ENCODE measurements at regions not wholly inside any gene's neighbourhood (a gene's known extent, or its start where the extent isn't known, plus 50 kb on each side); places are given as distances from the start of the nearest gene placed in this dataset.
"Not testable (repeated sequence)": the region's sequence is repeated elsewhere in the genome, so short reads cannot be mapped to it uniquely, and the experiment has no call there.

DNA sequence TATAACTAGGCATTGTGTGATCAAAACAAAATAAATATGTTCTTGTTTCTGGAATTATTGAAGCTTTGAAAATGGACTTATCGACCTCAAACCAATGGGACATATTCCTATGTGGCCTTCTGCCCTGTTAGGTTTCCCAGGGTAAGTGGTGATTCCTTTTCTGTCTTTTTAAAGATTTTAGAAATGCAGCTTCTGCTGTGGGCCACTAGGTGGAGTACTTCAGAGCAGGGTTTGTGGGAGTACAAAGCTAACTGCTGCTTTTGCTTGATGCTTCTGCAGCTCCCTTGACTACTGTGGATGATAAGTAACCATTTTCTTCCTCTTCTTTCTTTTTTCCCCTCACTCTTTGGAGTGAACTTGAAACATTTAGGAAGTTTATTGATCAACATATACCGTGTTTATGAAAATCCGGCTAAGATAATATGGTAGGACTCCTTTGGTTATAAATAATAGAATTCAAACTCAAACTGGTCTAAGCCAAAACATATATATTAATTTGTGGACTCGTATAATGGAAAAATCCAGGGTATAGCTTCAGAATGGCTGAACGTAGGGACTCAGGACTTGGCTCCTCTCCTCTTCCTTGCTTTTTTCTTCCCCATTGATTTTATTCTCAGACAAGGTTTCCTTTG is 1737.7 kb upstream of the DEFB115 start:
- TF ChIP-seq, protein P1, sequence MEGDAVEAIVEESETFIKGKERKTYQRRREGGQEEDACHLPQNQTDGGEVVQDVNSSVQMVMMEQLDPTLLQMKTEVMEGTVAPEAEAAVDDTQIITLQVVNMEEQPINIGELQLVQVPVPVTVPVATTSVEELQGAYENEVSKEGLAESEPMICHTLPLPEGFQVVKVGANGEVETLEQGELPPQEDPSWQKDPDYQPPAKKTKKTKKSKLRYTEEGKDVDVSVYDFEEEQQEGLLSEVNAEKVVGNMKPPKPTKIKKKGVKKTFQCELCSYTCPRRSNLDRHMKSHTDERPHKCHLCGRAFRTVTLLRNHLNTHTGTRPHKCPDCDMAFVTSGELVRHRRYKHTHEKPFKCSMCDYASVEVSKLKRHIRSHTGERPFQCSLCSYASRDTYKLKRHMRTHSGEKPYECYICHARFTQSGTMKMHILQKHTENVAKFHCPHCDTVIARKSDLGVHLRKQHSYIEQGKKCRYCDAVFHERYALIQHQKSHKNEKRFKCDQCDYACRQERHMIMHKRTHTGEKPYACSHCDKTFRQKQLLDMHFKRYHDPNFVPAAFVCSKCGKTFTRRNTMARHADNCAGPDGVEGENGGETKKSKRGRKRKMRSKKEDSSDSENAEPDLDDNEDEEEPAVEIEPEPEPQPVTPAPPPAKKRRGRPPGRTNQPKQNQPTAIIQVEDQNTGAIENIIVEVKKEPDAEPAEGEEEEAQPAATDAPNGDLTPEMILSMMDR (IDR thresholded peaks at IDR 0.05): peak; percentile 10
- ATAC-seq; H3K27me3 Mint-ChIP-seq; H3K36me3 Mint-ChIP-seq (ENCODE audit: low read depth); DNase-seq; H3K9me3 Mint-ChIP-seq; POLR2A ChIA-PET; CTCF ChIA-PET; H3K4me1 Mint-ChIP-seq (ENCODE audit: low read depth); H3K4me3 Mint-ChIP-seq; H3K27ac Mint-ChIP-seq; intact Hi-C loops (cut with micrococcal nuclease): not testable (repeated sequence)

DNA sequence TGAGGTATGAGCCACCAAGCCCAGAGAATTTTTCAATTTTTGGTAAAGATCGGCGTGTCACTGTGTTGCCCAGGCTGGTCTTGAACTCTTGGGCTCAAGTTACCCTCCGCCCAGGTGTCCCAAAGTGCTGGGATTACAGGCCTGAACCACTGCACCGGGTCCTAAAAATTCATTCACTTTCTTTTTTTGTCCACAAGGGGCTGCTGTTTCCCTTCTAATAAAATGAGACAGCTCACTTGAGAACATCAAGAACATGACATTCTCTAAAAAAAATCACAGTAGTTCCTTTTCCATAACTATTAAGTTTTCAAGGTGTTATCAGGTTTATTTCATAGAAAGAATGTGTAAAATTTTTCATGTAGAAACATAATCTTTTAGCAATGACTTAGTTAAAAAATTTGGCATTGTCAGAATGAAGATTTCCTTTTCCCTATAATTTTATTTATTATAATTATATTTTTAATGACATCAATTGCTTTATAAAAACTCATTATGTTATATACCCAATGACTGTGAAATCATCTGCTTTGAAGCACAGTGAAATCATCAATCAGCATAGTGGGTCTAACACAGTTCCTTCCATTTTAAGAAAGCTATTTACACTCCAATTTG is 1723.8 kb upstream of the DEFB115 start:
- H3K9me3 Mint-ChIP-seq; H3K27ac Mint-ChIP-seq; H3K27me3 Mint-ChIP-seq; H3K4me1 Mint-ChIP-seq (ENCODE audit: low read depth); H3K4me3 Mint-ChIP-seq; CTCF ChIA-PET; H3K36me3 Mint-ChIP-seq (ENCODE audit: low read depth); intact Hi-C loops (cut with micrococcal nuclease); POLR2A ChIA-PET; ATAC-seq: not testable (repeated sequence)
- DNase-seq: peak; percentile 0

DNA sequence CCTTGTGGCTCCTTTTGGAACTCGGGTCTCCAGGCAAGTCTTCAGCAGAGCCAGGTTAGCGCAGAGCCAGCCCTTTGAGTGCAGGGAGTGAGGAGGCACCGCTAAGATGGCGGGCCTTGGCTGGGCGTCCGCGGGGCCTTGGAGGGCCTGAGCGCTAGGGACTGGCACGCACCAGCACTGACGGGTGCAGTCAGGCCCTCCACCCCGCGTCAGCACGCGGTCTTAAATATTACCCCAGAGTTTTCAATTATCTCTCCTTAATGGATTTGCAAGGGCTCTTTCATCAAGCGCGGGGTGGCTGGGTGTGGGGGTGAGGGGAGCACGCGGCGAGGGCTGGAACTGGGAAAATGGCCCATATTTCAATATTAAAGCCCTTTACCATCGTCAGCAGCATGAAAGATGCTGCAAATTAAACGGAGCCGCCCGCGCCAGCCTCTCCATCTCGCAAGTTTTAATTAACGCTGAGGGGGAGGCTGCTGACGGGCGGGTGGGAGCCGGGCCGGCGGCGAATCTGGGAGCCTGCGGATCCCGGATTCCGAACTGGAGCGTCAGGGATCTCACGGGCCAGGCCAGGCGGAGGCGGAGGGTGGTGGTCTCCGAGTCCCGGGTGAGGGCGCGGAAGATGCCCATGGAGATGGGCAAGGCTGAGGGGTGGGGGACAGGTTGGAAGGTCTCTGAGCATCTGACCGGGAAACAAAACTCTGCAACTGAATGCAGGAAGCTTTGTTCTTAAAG is 1690.4 kb upstream of the DEFB115 start:
- intact Hi-C loops (cut with micrococcal nuclease); H3K27ac Mint-ChIP-seq; H3K4me1 Mint-ChIP-seq (ENCODE audit: low read depth); H3K27me3 Mint-ChIP-seq; H3K4me3 Mint-ChIP-seq; DNase-seq; POLR2A ChIA-PET; CTCF ChIA-PET; H3K9me3 Mint-ChIP-seq; ATAC-seq; H3K36me3 Mint-ChIP-seq (ENCODE audit: low read depth): not testable (repeated sequence)

DNA sequence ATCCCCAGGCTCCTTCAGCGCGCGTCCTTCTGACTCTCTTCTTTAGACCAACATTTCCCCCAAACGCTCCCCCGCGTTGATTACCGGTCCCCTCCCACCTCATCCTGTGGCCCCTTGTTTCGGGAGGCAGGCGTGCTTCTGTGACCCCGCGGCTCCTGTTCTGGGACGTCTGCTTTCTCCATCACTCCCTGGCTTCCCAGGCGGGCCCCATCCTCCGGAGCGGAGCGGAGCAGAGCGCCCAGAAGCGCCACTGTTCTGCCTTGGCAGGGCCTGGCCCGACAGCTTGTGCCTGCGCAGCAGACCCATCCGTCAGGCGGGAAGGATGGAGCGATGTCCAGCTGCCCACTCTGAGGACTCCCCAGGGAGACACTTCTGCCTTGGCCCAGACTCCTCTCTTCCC is 1689.8 kb upstream of the DEFB115 start:
- DNase-seq; H3K4me1 Mint-ChIP-seq (ENCODE audit: low read depth); intact Hi-C loops (cut with micrococcal nuclease); POLR2A ChIA-PET; ATAC-seq; H3K36me3 Mint-ChIP-seq (ENCODE audit: low read depth); H3K27me3 Mint-ChIP-seq; H3K9me3 Mint-ChIP-seq; CTCF ChIA-PET; H3K4me3 Mint-ChIP-seq; H3K27ac Mint-ChIP-seq: not testable (repeated sequence)

DNA sequence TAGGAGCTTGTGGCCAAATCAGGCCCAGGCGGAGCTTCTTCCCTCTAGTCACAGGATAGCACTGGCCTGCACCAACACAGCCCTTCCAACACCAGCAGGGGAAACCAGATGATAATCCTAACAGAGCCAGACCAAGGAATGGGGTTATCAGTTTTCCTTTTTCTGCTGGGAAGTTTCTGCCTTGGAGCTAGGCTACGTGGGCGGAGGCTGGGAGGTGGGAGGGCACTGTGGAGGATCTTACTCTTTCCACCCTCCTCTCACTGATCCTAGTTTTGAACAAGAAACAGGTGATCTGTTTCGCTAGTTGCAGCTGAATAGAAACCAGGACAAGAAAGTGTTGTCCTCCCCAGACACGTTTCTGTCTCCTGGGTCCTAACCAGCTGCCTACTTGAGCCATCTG is 1687.3 kb upstream of the DEFB115 start:
- ATAC-seq; H3K27ac Mint-ChIP-seq; intact Hi-C loops (cut with micrococcal nuclease); H3K4me1 Mint-ChIP-seq (ENCODE audit: low read depth); H3K36me3 Mint-ChIP-seq (ENCODE audit: low read depth); CTCF ChIA-PET; H3K9me3 Mint-ChIP-seq; POLR2A ChIA-PET; DNase-seq; H3K4me3 Mint-ChIP-seq; H3K27me3 Mint-ChIP-seq: not testable (repeated sequence)

DNA sequence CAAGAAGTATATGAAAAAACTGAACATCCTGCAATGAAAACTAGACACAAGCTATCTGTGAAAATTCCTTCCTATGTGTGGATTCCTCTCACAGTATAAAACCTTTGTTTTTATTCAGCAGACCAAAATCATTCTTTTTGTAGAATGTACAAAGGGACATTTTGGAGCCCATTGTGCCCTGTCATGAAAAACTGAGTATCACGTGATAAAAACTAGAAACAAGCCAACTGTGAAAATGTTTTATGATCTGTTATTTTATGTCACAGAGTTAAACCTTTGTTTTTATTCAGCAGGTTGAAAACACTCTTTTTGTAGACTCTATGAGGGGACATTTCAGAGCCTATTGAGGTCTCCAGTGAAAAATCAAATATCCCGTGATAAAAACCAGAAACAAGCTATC is 1667.9 kb upstream of the DEFB115 start:
- H3K4me3 Mint-ChIP-seq; DNase-seq; H3K9me3 Mint-ChIP-seq; POLR2A ChIA-PET; H3K36me3 Mint-ChIP-seq (ENCODE audit: low read depth); H3K4me1 Mint-ChIP-seq (ENCODE audit: low read depth); H3K27me3 Mint-ChIP-seq; H3K27ac Mint-ChIP-seq; intact Hi-C loops (cut with micrococcal nuclease); ATAC-seq; CTCF ChIA-PET: not testable (repeated sequence)

DNA sequence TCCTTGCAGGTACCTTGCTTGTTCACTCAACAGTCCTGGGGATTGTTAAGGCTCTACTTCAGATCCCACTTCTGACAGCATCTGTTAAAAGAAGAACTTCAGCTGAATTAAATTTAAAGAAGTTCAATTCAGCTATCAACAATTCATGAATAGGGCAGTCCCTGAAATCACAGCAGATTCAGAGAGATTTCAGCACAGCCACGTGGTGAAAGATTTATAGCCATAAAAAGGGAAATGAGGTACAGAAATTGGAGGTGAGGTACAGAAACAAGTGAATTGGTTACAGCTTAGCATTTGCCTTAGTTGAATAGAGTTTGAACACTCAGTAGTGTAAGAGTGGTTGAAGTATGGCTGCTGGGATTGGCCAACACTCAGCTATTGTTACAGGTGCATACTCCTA is 1653.3 kb upstream of the DEFB115 start:
- H3K4me3 Mint-ChIP-seq; H3K27me3 Mint-ChIP-seq; CTCF ChIA-PET; DNase-seq; POLR2A ChIA-PET; H3K4me1 Mint-ChIP-seq (ENCODE audit: low read depth); H3K36me3 Mint-ChIP-seq (ENCODE audit: low read depth); H3K9me3 Mint-ChIP-seq; H3K27ac Mint-ChIP-seq; ATAC-seq; intact Hi-C loops (cut with micrococcal nuclease): not testable (repeated sequence)

DNA sequence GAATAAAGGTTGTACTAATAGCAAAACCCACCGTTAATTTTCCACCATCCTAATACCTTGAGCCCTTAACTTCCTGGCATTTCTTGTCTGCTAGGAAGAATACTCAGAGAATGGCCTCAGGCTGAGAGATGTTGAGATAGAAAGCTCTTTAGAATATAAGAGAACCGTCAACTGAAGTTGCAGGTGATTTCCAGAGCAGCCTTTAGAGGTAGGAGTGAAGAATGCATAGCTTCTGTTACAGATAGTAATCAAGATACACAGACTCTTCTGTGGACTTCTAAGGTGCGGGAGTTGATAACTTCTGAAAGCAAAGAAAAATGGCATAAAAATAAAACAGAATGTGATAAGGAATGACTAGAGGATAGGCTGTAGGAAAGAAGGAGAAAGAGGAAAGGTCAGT is 1651.3 kb upstream of the DEFB115 start:
- not testable (repeated sequence) for ATAC-seq; H3K36me3 Mint-ChIP-seq (ENCODE audit: low read depth); H3K4me3 Mint-ChIP-seq

DNA sequence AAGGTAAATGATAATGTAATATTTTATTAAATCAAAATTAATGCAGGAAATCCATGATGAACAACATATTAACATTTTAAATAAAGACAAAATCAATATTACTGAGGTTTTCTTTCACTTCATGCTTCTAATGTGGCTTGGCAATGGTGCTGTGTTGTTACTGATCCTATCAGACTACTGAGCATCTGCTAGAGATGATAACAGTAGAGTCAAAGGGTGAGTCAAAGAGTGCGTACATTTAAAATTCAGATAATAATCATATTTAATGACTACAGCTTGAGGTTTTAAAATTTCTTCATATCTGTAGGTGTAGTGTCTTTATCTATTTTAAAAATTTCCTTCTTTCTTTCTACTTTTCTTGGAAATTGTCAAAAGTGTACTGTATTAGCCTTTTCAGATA is 1628.1 kb upstream of the DEFB115 start:
- CTCF ChIA-PET; intact Hi-C loops (cut with micrococcal nuclease); ATAC-seq; H3K27me3 Mint-ChIP-seq; POLR2A ChIA-PET; H3K36me3 Mint-ChIP-seq (ENCODE audit: low read depth); H3K27ac Mint-ChIP-seq; DNase-seq; H3K4me3 Mint-ChIP-seq; H3K4me1 Mint-ChIP-seq (ENCODE audit: low read depth); H3K9me3 Mint-ChIP-seq: not testable (repeated sequence)

More for the DNA sequence above, 1651.3 kb upstream of the DEFB115 start:
- H3K27ac Mint-ChIP-seq; H3K4me1 Mint-ChIP-seq (ENCODE audit: low read depth); intact Hi-C loops (cut with micrococcal nuclease); H3K9me3 Mint-ChIP-seq; CTCF ChIA-PET; POLR2A ChIA-PET; H3K27me3 Mint-ChIP-seq; DNase-seq: not testable (repeated sequence)

Measured in activated CD8-positive, alpha-beta T cell treated with anti-CD3 and anti-CD28 coated beads for 36 hours (primary cell).